ENCODE measurements at regions not wholly inside any gene's neighbourhood (a gene's known extent, or its start where the extent isn't known, plus 50 kb on each side); places are given as distances from the start of the nearest gene placed in this dataset.

DNA sequence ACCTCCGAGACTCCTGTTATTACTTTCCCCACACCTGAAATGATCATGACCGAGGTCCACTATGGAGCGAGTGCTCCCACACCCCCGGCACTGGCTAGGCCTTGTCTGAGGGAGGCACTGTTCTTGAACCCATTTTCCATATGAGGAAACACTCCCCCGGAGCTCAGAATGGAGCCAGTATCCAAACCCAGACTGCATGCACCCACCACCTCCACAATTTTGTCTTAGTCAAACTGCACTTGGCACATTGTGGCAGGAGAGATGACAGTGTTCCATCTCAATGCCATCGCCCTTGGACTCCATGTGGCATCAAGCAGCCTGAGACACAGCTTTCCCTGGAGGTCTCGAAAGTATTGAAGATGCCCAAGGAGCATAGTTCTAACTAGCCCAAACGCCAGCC, 154.1 kb downstream of the NUP210 start:
- no peak for DNase-seq

DNA sequence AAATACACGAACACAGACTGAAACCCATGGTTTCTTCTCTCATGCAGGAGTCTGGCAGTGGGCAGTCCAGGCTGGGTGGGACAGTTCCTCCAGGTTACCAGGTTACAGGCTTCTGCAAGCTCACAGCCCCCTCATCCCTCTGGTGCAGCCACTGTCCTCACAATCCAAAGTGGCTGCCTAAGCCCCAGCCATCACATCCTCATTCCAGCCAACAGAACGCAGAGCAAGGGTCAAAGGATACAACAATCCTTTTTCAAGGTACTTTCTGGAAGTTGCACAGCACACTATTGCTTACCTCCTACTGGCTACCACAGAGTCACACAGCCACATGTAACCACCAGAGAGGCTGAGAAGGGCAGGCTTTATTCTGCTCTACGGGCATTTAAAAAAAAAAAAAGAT, 154.6 kb downstream of the NUP210 start:
- no peak for DNase-seq

DNA sequence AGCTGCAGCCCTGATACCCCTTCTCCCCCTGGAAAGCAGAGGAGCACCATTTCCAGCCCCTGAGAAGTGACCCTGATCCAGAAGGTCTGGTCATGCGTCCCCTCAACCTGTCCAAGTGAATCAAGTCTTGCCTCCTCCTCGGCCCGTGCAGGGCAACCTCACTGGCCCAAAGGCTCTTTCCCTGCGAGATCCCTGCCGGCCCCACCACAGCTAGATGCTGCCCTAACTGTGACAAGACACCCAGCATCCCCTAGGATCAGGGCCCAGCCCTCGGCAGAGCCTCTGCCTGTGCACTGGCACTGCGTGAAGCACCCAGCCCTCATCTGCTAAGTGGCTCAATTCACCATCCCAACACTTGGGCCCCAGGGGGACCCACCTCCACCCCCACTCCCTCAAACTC, 155.1 kb downstream of the NUP210 start:
- DNase-seq, result no peak

DNA sequence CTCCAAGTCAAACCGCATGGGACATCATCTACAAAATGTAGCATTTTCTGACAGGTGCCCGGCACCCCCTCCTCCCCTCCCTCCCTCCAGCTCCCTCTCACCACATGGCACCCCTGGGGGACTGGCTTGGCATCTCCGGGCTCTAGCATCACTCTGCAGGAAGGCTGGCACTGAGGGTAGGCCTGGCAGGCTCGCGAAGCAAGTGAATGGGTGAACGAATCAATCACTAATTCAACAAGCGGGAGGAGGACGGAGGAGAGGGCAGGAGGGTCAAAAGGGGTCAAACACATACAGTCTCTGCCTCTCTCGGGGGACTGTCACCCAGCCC, 155.7 kb downstream of the NUP210 start:
- no peak for DNase-seq

DNA sequence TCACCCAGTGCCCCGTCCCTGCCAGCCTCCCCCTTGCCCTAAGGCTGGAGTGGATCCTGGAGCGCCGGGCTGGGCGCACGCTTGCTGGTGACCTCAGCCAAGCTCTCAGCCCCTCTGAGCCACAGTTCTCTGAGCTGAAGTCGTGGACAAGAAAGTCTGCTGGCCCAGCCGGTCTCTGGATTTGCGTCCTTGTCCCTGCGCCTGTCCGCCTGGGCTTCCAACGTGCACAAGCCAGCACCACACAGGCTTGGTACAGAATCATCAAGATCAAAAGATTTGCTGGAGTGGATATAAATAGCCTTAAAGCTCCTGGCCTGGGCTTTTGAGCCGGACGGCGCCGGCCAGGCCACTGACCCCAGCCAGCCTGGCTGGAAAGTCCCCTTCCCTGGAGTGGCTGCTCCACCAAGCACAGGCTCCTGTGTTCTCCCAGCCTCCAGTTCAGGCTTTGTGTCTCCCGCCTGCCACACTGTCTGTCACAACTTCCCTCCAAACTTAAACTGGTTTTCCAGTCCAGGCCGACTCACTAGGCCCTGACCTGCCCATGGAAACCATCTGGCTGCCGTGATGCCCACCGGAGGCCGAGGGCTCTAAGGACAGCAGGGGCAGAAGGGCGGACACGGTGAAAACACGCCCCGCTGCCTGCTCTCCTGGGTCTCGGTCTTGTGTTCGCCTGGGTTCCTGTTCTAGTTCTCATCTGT, 156.2 kb downstream of the NUP210 start:
- DNase-seq, result no peak

DNA sequence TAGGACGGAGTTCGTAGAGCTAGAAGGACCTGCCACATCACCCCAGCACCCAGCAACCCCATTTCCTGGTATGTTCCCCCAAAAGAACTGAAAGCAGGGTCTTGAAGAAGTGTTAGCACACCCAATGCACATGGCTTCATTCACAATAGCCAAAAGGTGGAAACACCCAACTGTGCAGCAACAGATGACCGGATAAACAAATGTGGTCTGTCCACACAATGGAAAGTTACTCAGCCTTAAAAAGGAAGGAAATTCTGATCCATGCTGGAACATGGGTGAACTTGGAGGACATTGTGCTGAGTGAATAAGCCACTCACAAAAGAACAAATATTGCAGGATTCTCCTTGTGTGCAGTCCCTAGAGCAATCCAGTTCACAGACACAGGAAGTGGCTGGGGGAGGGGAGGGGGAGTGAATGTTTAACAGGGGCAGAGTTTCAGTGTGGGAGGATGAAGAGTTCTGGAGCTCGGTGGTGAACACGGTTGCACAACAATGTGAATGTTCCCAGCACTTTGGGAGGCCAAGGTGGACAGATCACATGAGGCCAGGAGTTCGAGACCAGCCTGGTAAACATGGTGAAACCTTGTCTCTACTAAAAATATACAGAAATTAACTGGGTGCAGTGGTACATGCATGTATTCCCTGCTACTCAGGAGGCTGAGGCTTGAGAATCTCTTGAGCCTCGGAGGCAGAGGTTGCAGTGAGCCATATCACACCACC, 157.5 kb downstream of the NUP210 start:
- DNase-seq, result no peak

DNA sequence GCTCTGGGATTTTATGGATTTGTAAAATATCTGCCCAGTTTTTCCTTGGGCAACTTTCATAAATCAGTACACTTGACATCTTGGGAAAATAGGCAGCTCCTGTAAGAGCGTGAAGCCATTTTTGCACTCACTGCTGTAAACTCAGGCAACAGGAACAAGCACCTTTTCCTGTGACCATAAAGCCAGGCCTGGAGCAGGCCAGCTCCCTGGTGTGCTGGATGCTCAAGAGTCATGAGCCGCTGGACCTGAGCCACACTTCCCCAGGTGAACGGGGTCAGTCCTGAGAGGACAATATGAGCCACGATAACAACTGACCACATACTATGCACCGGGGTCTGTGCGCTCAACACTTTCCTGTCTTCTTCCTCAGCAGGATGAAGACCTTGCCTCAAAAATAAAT, 158.2 kb downstream of the NUP210 start:
- DNase-seq, result no peak

DNA sequence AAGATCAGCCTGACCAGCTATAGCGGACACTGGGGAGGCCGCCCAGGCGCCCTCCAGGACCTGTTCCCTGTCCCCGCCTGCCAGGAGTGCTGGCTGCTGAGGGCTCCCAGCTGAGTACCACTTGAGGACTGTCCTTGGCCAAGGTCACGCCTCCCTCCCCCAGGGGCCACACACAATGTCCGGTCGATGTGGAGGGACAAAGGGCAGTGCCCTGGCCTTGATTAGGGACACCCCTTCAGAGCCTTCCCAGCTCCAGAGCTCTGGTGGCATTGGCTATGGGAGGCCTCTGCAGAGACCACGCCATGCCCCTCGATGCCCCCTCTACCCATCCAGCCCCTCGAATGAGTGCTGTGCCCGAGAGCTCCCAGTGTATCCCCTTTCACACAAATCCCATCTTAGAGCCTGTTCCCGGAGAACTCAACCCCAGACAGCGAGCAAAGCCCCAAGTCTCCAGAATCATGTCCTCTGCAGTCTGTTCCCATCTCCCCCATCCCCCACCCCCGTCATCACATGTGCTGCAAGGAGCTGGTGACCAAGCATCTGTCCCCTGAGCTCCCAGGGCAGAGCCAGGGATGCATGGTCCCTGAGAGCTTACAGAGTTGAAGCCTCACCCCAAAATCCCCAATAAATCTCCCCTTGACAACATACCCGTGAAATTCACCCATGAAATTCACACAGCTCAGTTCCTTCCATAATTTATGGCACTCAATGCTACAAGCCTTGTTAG, 158.9 kb downstream of the NUP210 start:
- no peak for DNase-seq

DNA sequence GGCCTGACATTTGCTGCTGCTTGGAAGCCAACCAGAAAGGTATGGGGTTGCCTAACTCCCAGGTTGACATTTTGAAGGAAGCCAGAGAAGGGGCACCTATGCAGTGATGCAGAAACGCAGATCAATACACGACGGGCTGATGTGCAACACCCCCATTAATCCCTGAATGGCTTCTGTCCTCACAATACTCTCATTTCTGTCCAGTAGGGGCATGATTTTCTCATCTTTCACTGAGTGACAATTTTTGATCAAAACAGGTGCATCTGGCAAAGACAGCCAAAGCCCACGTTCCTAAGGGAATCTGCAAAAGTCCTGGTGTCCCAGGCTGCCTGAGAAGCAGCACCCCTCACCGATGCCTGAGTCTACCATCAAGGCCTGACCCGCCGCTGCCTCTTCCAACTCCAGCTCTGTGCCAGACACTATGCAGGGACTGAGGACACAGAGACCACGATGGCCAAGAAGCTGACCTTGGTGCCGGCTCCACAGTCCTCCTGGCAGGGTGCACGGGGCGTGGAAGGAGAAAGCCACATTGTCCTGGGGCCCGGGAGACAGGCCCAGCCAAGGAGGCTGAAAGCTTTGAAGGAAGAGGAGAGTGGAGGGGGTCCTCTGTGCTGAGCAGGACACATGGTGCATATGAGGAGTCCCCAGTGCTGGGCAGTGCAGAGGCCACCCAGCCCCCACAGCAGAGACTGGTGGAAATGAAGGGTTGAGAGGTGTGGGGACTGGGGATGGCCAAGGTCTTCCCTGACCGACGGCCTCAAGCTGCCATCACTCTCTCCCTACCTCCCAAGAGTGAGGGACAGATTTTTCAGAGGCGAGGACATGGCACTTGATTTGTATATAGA, 159.6 kb downstream of the NUP210 start:
- DNase-seq, result no peak

DNA sequence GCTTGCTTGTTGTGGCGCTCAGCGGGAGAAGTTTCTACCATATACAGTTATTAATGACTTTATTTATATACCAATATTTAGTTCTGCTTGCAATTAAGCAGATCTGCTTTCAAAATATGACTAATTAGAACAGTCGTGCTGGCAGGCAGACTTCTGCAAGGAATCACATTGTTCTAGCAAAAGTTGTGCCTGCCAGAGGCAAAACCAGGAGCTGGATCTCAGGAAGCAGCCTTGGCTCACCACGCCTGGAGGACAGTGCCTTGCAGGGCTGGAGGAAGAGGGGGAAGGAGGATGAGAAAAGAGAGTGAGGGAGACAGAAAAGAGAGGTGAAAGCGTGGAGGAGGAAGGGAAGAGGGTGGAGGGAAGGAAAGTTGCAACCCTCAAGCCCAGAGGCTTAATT, 160.3 kb downstream of the NUP210 start:
- DNase-seq, result no peak

DNA sequence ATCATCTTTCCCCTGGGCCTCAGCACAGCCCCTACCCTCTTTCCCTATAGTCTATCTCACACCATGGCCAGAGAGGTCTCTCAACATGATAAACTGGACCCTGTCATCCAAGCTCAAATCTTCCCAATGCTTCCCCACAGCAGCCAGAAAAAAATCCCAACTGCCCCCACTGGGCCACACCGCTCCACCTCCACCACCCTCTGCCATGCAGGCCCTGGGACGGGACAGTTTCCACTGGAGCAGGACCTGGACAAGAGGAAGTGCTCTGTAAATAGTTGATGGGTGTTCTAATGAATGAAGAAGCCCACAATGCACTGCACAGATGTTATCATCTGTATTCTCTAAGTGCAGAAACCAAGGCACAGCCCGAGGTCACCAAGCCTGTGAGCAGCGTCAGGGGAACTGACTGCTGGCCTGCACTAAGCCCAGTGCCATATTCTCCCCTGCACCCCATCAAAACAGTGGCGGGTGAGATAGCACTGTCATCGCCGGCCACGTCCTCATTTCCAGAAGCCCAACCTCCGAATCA, 161.1 kb downstream of the NUP210 start:
- no peak for DNase-seq

DNA sequence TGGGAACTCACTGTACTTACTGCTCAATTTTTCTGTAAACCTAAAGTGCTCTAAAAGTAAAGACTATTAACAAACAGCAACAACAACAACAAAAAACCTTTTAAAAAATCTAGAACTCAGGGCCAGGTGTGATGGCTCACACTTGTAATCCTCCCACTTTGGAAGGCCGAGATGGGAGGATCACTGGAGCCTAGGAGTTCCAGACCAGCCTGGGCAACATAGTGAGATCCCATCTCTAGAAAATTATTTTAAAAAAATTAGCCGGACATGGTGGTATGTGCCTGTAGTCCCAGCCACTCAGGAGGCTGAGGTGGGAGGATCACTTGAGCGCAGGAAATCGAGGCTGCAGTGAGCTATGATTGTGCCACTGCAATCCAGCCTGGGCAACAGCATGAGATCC, 161.8 kb downstream of the NUP210 start:
- no peak for DNase-seq

DNA sequence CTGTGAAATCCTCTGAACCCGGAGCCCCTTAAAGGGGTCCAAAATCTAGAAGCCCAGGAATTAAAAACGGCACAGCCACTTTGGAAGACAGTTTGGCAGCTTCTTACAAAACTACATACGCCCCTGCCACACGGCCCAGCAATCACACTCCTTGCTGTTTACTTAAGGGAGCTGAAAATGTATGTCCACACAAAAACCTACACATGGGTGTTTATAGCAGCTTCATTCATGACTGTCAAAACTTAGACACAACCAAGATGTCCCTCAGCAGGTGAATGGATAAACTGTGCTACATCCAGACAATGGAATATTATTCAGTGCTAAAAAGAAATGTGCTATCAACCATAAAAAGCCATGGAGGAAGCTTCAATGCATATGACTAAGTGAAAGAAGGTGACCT, 162.5 kb downstream of the NUP210 start:
- DNase-seq, result no peak

DNA sequence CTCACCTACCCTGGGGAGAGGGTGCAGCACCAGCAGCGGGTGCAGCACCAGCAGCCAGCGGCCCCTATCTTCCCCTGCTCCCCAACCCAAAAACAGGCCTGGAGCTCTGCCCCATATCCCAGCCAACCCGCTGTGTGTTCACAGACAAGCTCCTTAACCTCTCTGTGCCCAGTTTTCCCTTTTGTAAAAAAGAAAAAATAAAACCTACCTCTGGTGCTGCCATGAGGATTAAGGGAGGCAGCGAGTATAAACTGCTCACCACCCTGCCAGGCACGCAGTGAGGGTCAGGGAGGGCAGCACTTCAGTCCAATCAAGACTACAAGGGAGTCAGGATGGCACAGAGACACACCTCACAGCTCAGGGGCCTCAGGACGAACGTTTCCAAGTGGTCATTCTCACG, 163.3 kb downstream of the NUP210 start:
- DNase-seq, result no peak

DNA sequence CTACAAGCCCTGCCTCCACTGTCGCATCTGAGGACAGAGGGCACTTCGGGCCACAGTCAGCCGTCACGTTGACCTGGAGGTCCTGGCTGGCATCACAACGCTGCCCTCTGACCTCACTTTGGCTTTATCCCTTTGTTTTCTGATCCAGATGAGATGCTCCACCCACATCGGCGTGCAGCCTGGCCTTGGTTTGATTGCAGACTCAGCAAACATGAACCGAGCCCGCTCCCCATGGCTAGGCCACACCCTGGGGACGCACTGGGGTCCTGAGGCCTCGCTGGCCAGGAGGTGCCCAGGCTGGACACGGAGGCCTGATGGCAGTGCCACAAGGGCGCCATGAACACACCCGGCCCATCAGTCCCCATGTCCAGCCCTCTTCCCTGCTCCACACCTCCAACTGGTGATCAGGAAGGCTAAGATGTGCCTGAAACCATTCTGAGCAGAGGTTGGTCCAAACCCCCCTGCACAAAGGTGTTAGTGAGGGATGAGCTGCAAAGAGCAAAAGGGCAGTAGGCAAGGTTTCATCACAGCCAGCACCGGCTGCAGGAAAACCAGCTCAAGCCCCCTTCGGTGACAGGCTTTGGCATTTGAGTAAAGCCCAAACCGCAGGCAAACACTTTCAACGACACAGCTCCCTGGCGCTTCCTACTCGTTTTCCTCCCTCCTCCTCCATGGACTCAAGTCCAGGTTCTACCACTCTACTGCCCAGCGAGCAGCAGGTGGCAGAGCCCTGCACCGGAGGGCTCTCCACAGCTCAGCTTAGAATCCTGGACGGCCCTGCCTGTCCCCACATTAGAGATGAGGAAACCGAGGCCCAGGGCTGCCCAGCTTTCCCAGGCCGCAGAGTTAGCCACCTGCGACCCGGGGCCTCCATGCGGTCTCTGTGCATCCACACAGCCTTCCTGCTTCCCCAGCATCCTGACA, 165.8 kb downstream of the NUP210 start:
- no peak for DNase-seq

DNA sequence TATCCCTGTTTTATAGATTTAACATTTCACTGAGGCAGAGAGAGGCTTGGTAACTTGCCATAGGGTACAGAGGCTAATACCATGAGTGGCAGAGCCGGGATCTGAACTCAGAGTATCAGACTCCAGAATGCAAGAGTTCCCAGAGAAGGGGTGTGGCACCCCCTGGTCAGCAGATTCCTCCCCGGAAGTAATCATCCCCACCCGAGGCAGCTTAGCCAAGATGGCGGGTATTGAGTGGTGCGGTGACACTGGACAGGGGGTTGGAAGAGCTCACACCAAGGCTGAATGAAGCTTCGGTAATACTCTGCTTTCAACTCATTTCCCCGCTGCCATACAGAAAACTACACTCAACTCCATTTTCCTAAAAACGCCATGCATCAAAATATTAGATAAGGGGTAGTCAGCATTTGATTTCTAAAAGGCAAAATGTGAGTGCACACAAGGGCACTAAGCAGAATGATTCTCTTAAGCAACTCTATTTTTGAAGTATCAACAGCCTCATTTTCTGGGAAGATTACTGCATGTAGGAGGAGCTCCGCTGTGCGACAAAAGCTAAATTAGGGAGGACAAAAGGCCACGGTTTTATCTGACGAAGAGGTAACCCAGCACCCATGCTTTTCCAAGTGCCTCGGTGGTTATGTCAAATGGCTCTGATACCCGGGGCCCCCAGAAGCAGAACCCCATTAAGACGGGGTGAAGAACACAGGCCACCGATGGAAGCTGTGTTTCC, 166.7 kb downstream of the NUP210 start:
- DNase-seq, result no peak

DNA sequence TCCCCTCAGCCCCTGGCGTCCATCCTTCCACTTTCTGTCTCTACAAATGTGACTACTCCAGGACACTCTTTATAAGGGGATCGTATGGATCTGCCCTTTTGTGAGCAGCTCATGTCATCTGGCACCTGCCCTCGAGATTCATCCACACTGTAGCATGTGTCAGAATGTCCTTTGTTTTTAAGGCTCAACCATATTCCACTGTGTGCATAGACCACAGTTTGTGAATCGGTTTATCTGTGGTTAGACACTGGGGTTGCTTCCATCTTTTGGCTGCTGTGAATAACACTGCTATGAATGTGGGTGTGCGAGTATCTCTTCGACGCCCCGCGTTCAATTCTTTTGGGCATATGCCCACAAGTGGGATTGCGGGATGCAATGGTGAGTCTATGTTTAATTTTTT, 167.9 kb downstream of the NUP210 start:
- no peak for DNase-seq

DNA sequence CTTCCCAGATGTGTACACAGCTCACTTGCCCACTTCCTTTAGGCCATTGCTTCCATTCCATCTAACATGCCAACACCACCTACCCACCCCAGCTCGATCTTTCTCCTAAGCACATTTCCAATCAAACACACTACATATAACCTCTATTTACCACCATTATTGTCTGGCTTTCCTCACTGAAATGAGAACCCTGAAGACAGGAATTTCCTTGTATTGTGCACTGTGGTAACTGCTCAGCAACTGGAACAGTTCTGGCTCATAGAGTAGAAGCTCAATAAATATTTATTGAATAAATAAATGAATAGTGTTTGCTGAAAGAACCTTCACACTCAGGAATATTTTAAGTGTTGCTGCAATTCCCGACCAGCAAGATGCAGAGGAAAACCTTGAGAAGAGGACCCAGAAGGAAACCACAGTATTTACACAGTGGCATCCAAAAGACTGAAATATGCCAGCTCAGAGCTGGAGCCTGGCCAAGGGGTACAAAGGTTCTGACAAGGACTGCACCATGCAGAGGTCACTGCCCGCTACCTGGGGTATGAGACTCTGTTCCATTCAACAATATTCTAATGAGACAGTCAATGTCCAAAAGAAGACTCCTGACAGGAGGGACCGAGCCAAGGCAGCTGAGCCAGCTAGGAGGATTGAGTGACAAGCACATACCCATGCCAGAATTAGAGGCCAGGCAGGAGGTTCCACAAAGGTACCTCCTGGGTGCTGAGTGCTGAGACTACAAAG, 168.8 kb downstream of the NUP210 start:
- DNase-seq, result no peak

DNA sequence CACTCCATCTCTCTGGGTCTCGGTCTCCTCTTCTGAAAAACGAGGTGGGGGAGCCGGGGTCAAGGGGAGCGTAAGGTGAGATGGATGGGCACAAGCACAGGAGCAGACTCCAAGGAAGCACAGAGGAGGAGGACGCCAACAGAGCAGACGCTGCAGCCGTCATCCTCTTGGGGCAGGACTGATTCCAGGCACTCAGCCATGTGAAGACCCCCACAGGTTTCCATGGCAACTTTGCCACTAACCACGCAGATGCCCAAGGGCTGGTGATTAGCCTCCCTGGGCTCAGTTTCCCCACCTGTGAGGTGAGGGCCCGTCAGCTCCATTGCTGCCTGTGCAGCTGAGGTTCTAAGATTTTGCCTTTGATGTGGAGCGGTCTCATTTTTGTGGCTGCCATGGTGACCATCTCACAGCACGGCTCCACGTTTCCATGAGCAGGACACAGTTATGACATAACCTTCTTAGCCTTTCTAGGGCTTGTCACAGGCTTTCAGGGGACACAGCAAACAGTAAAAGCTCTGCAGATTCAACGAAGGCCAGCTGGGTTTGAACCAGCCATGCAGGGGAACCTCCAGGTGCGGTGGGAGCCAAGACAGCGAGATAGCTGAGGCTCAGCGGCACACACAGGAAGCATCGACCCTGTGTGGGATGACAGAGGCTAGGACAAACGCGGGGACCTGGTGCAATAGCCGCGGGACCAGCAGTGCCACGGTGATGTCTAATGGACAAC, 170.3 kb downstream of the NUP210 start:
- no peak for DNase-seq

DNA sequence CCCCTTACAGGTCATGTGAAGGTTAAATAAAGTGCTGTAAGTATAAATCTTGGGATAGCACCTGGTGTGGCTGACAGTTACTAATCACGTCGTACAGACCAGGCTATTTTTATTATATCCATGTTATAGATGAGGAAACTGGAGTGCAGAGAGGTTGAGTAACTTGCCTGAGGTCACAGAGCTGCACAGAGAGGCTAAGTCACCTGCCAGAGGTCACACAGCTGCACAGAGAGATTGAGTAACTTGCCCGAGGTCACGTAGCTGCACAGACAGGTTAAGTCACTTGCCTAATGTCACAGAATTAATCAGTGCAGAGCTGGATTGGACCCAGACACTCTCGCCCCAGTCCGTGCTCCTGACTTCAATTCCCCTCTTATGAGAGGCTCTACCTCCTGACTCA, 171.5 kb downstream of the NUP210 start:
- no peak for DNase-seq

Data from stimulated activated CD4-positive, alpha-beta T cell treated with anti-CD3 and anti-CD28 coated beads, Interleukin-4, amount 100 ng/mL, for 1 hour (primary cell).